SHP77 (cell line): ENCODE measurements at regions not wholly inside any gene's neighbourhood (a gene's known extent, or its start where the extent isn't known, plus 50 kb on each side); places are given as distances from the start of the nearest gene placed in this dataset.
"Not testable (repeated sequence)": the region's sequence is repeated elsewhere in the genome, so short reads cannot be mapped to it uniquely, and the experiment has no call there.

ENCODE experiments used
- DNase-seq, 2 experiments: peaks; one replicate each; lab custom pipeline; 2025; lab: John Stamatoyannopoulos, UW

- no peak for DNase-seq
Observed at GRCh38 chr10:84701370-84701720, 373.0 kb downstream of the CCSER2 start.

GRCh38 chr10:84704101-84704500, 375.7 kb downstream of the CCSER2 start:
- DNase-seq = no peak

- DNase-seq = no peak
Observed at GRCh38 chr10:84706431-84706830, 378.0 kb downstream of the CCSER2 start.

- no peak for DNase-seq
Observed at GRCh38 chr10:84706875-84707274, 378.5 kb downstream of the CCSER2 start.

- DNase-seq = peak in 1 of 2 experiments; percentile 0
Observed at GRCh38 chr10:84715911-84716310, 387.5 kb downstream of the CCSER2 start.

GRCh38 chr10:84718877-84719616, 390.7 kb downstream of the CCSER2 start:
- DNase-seq = no peak

GRCh38 chr10:84719687-84720086, 391.3 kb downstream of the CCSER2 start:
- no peak for DNase-seq

- no peak for DNase-seq
Observed at GRCh38 chr10:84727398-84727797, 399.0 kb downstream of the CCSER2 start.

GRCh38 chr10:84739126-84739525, 410.7 kb downstream of the CCSER2 start:
- DNase-seq = not testable (repeated sequence)

- DNase-seq = no peak
Observed at GRCh38 chr10:84739641-84740040, 411.3 kb downstream of the CCSER2 start.

GRCh38 chr10:84743483-84743882, 415.1 kb downstream of the CCSER2 start:
- no peak for DNase-seq

GRCh38 chr10:84755311-84755710, 426.9 kb downstream of the CCSER2 start:
- DNase-seq = no peak

- DNase-seq = not testable (repeated sequence)
Observed at GRCh38 chr10:84756653-84757052, 428.3 kb downstream of the CCSER2 start.

- peak in 1 of 2 experiments; percentile 10 for DNase-seq
Observed at GRCh38 chr10:84761994-84762614, 433.7 kb downstream of the CCSER2 start.

- DNase-seq = no peak
Observed at GRCh38 chr10:84762754-84763394, 434.5 kb downstream of the CCSER2 start.

GRCh38 chr10:84763965-84764364, 435.6 kb downstream of the CCSER2 start:
- no peak for DNase-seq

GRCh38 chr10:84765086-84765485, 436.7 kb downstream of the CCSER2 start:
- no peak for DNase-seq

GRCh38 chr10:84765656-84766055, 437.3 kb downstream of the CCSER2 start:
- DNase-seq = no peak

GRCh38 chr10:84766923-84767322, 438.5 kb downstream of the CCSER2 start:
- no peak for DNase-seq

- DNase-seq = no peak
Observed at GRCh38 chr10:84768132-84768531, 439.7 kb downstream of the CCSER2 start.

- no peak for DNase-seq
Observed at GRCh38 chr10:84770824-84771223, 442.4 kb downstream of the CCSER2 start.

GRCh38 chr10:84783386-84783785, 455.0 kb downstream of the CCSER2 start:
- DNase-seq = peak in 1 of 2 experiments; percentile 16

- no peak for DNase-seq
Observed at GRCh38 chr10:84783909-84784308, 455.5 kb downstream of the CCSER2 start.
